WTC11 (cell line): ENCODE measurements at regions not wholly inside any gene's neighbourhood (a gene's known extent, or its start where the extent isn't known, plus 50 kb on each side); places are given as distances from the start of the nearest gene placed in this dataset.

ENCODE experiments used
- ATAC-seq: fragments of 200-7000 bp; cut with Tn5 transposase; 2 replicates; pipeline ENCODE4 v1.10.0; 2021; ENCODE audit warnings: mild to moderate bottlenecking, moderate library complexity
- CTCF ChIA-PET: fragments of 300-600 bp; sonication (Branson Sonifier 250); formaldehyde crosslinking; loops from one replicate; lab custom pipeline; 2021; ENCODE audit warnings: antibody characterized with exemption; lab: Charles Lee
- POLR2A ChIA-PET: fragments of 350-600 bp; sonication (Branson Sonifier 250); formaldehyde crosslinking; loops from one replicate; lab custom pipeline; 2021; ENCODE audit warnings: antibody characterized with exemption; lab: Charles Lee
- DNase-seq: peaks from one replicate; pipeline ENCODE4 v3.0.0; 2021; ENCODE audit warnings: low spot score
- H3K27ac Mint-ChIP-seq: 2 replicates; pipeline ENCODE4 v1.8.0; 2021; ENCODE audit warnings: mixed read lengths
- H3K27me3 Mint-ChIP-seq: 2 replicates; pipeline ENCODE4 v1.8.0; 2021; ENCODE audit warnings: low read depth, mild to moderate bottlenecking, moderate library complexity, mixed read lengths
- H3K36me3 Mint-ChIP-seq: 2 replicates; pipeline ENCODE4 v1.8.0; 2021; ENCODE audit warnings: mixed read lengths
- H3K4me1 Mint-ChIP-seq: 2 replicates; pipeline ENCODE4 v1.8.0; 2022; ENCODE audit warnings: mixed read lengths
- H3K4me3 Mint-ChIP-seq: 2 replicates; pipeline ENCODE4 v1.8.0; 2021; ENCODE audit warnings: mild to moderate bottlenecking, moderate library complexity, mixed read lengths
- H3K9me3 Mint-ChIP-seq: 2 replicates; pipeline ENCODE4 v1.8.0; 2021; ENCODE audit warnings: mixed read lengths
- FOXK1 ChIP-seq: sonication (generic); formaldehyde crosslinking; IDR thresholded peaks from 2 replicates; pipeline ENCODE4 v1.8.0; 2022; ENCODE audit warnings: mild to moderate bottlenecking, moderate library complexity, missing genetic modification reagents
- FOXP1 ChIP-seq: sonication (generic); formaldehyde crosslinking; IDR thresholded peaks from 2 replicates; pipeline ENCODE4 v1.8.0; 2022; ENCODE audit warnings: missing genetic modification reagents, mild to moderate bottlenecking, moderate library complexity, borderline replicate concordance
- HMGXB4 ChIP-seq: sonication (generic); formaldehyde crosslinking; IDR thresholded peaks from 2 replicates; pipeline ENCODE4 v1.8.1; 2023; ENCODE audit warnings: mild to moderate bottlenecking, moderate library complexity, missing genetic modification reagents
- JUN ChIP-seq: sonication (generic); formaldehyde crosslinking; IDR thresholded peaks from 2 replicates; pipeline ENCODE4 v1.8.0; 2023; ENCODE audit warnings: mild to moderate bottlenecking, missing genetic modification reagents
- MXD4 ChIP-seq: fragments of 250-450 bp; sonication (Bioruptor Pico); IDR thresholded peaks from 2 replicates; pipeline ENCODE4 v1.8.0; 2021; ENCODE audit warnings: mild to moderate bottlenecking, moderate library complexity, borderline replicate concordance
- NFE2L1 ChIP-seq: sonication (generic); formaldehyde crosslinking; IDR thresholded peaks from 2 replicates; pipeline ENCODE4 v1.8.1; 2023; ENCODE audit warnings: missing genetic modification reagents
- NR3C1 ChIP-seq: sonication (generic); formaldehyde crosslinking; conservative IDR thresholded peaks from 2 replicates; pipeline ENCODE4 v1.8.1; 2023; ENCODE audit warnings: low read depth, mild to moderate bottlenecking, missing genetic modification reagents
- PRDM15 ChIP-seq: sonication (generic); formaldehyde crosslinking; IDR thresholded peaks from 2 replicates; pipeline ENCODE4 v1.8.0; 2022; ENCODE audit warnings: missing genetic modification reagents
- PREB ChIP-seq: sonication (generic); formaldehyde crosslinking; IDR thresholded peaks from 2 replicates; pipeline ENCODE4 v1.8.1; 2022; ENCODE audit warnings: mild to moderate bottlenecking, missing genetic modification reagents, moderate library complexity, borderline replicate concordance
- TCF7 ChIP-seq: sonication (generic); formaldehyde crosslinking; IDR thresholded peaks from 2 replicates; pipeline ENCODE4 v1.8.0; 2022; ENCODE audit warnings: mild to moderate bottlenecking, low read depth, missing genetic modification reagents, moderate library complexity
- ZNF219 ChIP-seq: sonication (generic); formaldehyde crosslinking; IDR thresholded peaks from 2 replicates; pipeline ENCODE4 v1.8.0; 2023; ENCODE audit warnings: missing genetic modification reagents, mild to moderate bottlenecking, borderline replicate concordance
- ZNF263 ChIP-seq: sonication (generic); formaldehyde crosslinking; IDR thresholded peaks from 2 replicates; pipeline ENCODE4 v1.8.1; 2022; ENCODE audit warnings: low read depth, mild to moderate bottlenecking, moderate library complexity, missing genetic modification reagents
- ZNF281 ChIP-seq: sonication (generic); formaldehyde crosslinking; IDR thresholded peaks from 2 replicates; pipeline ENCODE4 v1.8.0; 2023; ENCODE audit warnings: mild to moderate bottlenecking, missing genetic modification reagents
- ZNF425 ChIP-seq: fragments of 250-450 bp; sonication (Bioruptor Pico); conservative IDR thresholded peaks from 2 replicates; pipeline ENCODE4 v1.9.0; 2021; ENCODE audit warnings: mild to moderate bottlenecking
- ZNF512 ChIP-seq: sonication (generic); formaldehyde crosslinking; IDR thresholded peaks from 2 replicates; pipeline ENCODE4 v1.8.1; 2022; ENCODE audit warnings: missing genetic modification reagents, borderline replicate concordance
- ZNF671 ChIP-seq: fragments of 250-450 bp; sonication (Bioruptor Pico); IDR thresholded peaks from 2 replicates; pipeline ENCODE4 v1.8.0; 2021; ENCODE audit warnings: mild to moderate bottlenecking

GRCh38 chr3:115553796-115554486 lies 69.4 kb upstream of the GAP43 start:
- ChIA-PET POLR2A (no interaction called here), CTCF (no interaction called here)
- Mint-ChIP-seq H3K4me3 (no peak overlapping the region), H3K36me3 (no peaks in the 10 kb centered on the region), H3K4me1 (peaks cover 33% of the 10 kb centered on the region), H3K9me3 (no peaks in the 10 kb centered on the region), H3K27ac (no peak overlapping the region), H3K27me3 (peaks cover 40% of the 10 kb centered on the region)
- ATAC-seq (peak; percentile 74), DNase-seq (no peak)
- no peak for TF ChIP-seq JUN (CRISPR knock-in tag)

- DNase-seq (no peak), ATAC-seq (peak; percentile 84)
- Mint-ChIP-seq H3K27ac (no peak overlapping the region), H3K36me3 (no peaks in the 10 kb centered on the region), H3K9me3 (no peaks in the 10 kb centered on the region), H3K4me1 (peaks cover 33% of the 10 kb centered on the region), H3K4me3 (no peak overlapping the region), H3K27me3 (peaks cover 40% of the 10 kb centered on the region)
- TF ChIP-seq PRDM15 (no peak), FOXP1 (CRISPR knock-in tag) (no peak), NFE2L1 (no peak), ZNF263 (CRISPR knock-in tag) (no peak), ZNF281 (CRISPR knock-in tag) (no peak), ZNF425 (CRISPR knock-in tag) (no peak), FOXK1 (CRISPR knock-in tag) (no peak), ZNF219 (CRISPR knock-in tag) (no peak), MXD4 (CRISPR knock-in tag) (no peak), NR3C1 (CRISPR knock-in tag) (no peak), PREB (no peak), ZNF512 (CRISPR knock-in tag) (no peak), TCF7 (CRISPR knock-in tag) (no peak), ZNF671 (CRISPR knock-in tag) (no peak), HMGXB4 (no peak)
- ChIA-PET POLR2A (no interaction called here), CTCF (no interaction called here)
Measured at GRCh38 chr3:115554487-115554807, 68.9 kb upstream of the GAP43 start.
